ENCODE measurements at regions not wholly inside any gene's neighbourhood (a gene's known extent, or its start where the extent isn't known, plus 50 kb on each side); places are given as distances from the start of the nearest gene placed in this dataset.

DNA sequence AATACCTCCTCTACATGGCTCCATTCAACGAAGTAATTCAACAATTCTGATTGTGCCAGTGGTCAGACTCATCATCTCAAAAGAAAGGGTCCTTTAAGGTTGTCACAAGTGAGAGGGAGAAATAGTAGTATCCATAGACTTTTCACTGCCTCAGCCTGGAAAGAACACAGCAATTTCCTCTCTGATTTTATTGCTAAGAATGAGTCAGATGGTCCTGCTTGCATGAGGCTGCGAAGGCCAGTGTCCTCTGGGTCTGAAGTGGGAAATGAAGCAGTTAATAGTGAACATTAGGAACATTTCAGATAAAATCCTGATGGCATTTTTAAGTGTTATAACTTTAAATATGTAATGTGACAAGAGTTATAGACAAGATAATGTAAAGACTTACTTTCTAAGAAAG is 979.0 kb downstream of the EFNA5 start:
- TF ChIP-seq, protein P1, sequence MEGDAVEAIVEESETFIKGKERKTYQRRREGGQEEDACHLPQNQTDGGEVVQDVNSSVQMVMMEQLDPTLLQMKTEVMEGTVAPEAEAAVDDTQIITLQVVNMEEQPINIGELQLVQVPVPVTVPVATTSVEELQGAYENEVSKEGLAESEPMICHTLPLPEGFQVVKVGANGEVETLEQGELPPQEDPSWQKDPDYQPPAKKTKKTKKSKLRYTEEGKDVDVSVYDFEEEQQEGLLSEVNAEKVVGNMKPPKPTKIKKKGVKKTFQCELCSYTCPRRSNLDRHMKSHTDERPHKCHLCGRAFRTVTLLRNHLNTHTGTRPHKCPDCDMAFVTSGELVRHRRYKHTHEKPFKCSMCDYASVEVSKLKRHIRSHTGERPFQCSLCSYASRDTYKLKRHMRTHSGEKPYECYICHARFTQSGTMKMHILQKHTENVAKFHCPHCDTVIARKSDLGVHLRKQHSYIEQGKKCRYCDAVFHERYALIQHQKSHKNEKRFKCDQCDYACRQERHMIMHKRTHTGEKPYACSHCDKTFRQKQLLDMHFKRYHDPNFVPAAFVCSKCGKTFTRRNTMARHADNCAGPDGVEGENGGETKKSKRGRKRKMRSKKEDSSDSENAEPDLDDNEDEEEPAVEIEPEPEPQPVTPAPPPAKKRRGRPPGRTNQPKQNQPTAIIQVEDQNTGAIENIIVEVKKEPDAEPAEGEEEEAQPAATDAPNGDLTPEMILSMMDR (IDR thresholded peaks at IDR 0.05): no peak
- no peak for TF ChIP-seq POLR2A (IDR thresholded peaks at IDR 0.05)
